Astrocyte (in vitro differentiated cells and primary cell): ENCODE measurements at regions not wholly inside any gene's neighbourhood (a gene's known extent, or its start where the extent isn't known, plus 50 kb on each side); places are given as distances from the start of the nearest gene placed in this dataset.

ENCODE experiments used
- DNase-seq: peaks from one replicate; pipeline ENCODE4 v3.0.0-alpha.2; 2010; ENCODE audit warnings: low read depth
- FAIRE-seq: peaks from 2 replicates; lab custom pipeline; 2011; peaks lifted over from hg19 to GRCh38; lab: Jason Lieb, UNC
- H2AFZ ChIP-seq: 2 replicates; pipeline ENCODE4 v1.6.0; 2012; ENCODE audit warnings: low read depth, low read length, inconsistent platforms
- H3K27ac ChIP-seq: 2 replicates; pipeline ENCODE4 v1.5.1; 2011; ENCODE audit warnings: low read depth, low read length, inconsistent platforms
- H3K27me3 ChIP-seq: 2 replicates; pipeline ENCODE4 v1.6.0; 2011; ENCODE audit warnings: low read length, inconsistent platforms; ENCODE audit not compliant: insufficient read depth
- H3K36me3 ChIP-seq: 2 replicates; pipeline ENCODE4 v1.5.1; 2011; ENCODE audit warnings: low read length, inconsistent platforms; ENCODE audit not compliant: insufficient read depth
- H3K4me1 ChIP-seq: 2 replicates; pipeline ENCODE4 v1.5.1; 2011; ENCODE audit warnings: low read length, inconsistent platforms; ENCODE audit not compliant: insufficient read depth
- H3K4me2 ChIP-seq: 2 replicates; pipeline ENCODE4 v1.6.0; 2012; ENCODE audit warnings: low read length, inconsistent platforms
- H3K4me3 ChIP-seq: 2 replicates; pipeline ENCODE4 v1.5.1; 2011; ENCODE audit warnings: low read depth, mild to moderate bottlenecking, low read length, inconsistent platforms; ENCODE audit not compliant: insufficient read depth
- H3K79me2 ChIP-seq: 2 replicates; pipeline ENCODE4 v1.6.0; 2012; ENCODE audit warnings: mild to moderate bottlenecking, low read length, inconsistent platforms; ENCODE audit not compliant: insufficient read depth
- H3K9ac ChIP-seq: 2 replicates; pipeline ENCODE4 v1.6.0; 2012; ENCODE audit warnings: mild to moderate bottlenecking, low read length, inconsistent platforms
- H3K9me3 ChIP-seq: 2 replicates; pipeline ENCODE4 v1.5.1; 2012; ENCODE audit warnings: low read depth, mild to moderate bottlenecking, low read length, inconsistent platforms; ENCODE audit not compliant: insufficient read depth
- H4K20me1 ChIP-seq: 2 replicates; pipeline ENCODE4 v1.6.0; 2012; ENCODE audit warnings: low read length, inconsistent platforms; ENCODE audit not compliant: insufficient read depth
- H3K27ac Mint-ChIP-seq: one replicate; pipeline ENCODE4 v1.8.0; 2021; ENCODE audit warnings: mild to moderate bottlenecking, mixed read lengths; ENCODE audit not compliant: unreplicated experiment
- H3K27me3 Mint-ChIP-seq: one replicate; pipeline ENCODE4 v1.8.0; 2021; ENCODE audit warnings: low read depth, mixed read lengths; ENCODE audit not compliant: unreplicated experiment
- H3K36me3 Mint-ChIP-seq: one replicate; pipeline ENCODE4 v1.8.0; 2021; ENCODE audit warnings: low read depth, mixed read lengths; ENCODE audit not compliant: unreplicated experiment
- H3K4me1 Mint-ChIP-seq: one replicate; pipeline ENCODE4 v1.8.0; 2021; ENCODE audit warnings: low read depth, mixed read lengths; ENCODE audit not compliant: unreplicated experiment
- H3K4me3 Mint-ChIP-seq: one replicate; pipeline ENCODE4 v1.8.0; 2021; ENCODE audit warnings: mild to moderate bottlenecking, moderate library complexity, mixed read lengths; ENCODE audit not compliant: unreplicated experiment
- H3K9me3 Mint-ChIP-seq: one replicate; pipeline ENCODE4 v1.8.0; 2021; ENCODE audit warnings: mild to moderate bottlenecking, mixed read lengths; ENCODE audit not compliant: unreplicated experiment
- EZH2 ChIP-seq: IDR thresholded peaks from 2 replicates; pipeline ENCODE4 v1.6.1; 2012; ENCODE audit warnings: mild to moderate bottlenecking, low read length, inconsistent platforms; ENCODE audit not compliant: insufficient read depth
- TF ChIP-seq, protein P1 (sequence below): IDR thresholded peaks from 2 replicates; pipeline ENCODE4 v1.5.1; 2011; ENCODE audit warnings: low read depth, mild to moderate bottlenecking, inconsistent platforms, low read length, moderate library complexity; ENCODE audit not compliant: insufficient read depth

- Mint-ChIP-seq H3K9me3 (no peaks in the 10 kb centered on the region), H3K27me3 (no peaks in the 10 kb centered on the region), H3K36me3 (no peaks in the 10 kb centered on the region), H3K4me3 (no peak overlapping the region), H3K27ac (no peak overlapping the region), H3K4me1 (no peaks in the 10 kb centered on the region)
- no peak overlapping the region for H3K4me2 ChIP-seq
- DNase-seq (no peak), FAIRE-seq (no peak)
- no peaks in the 10 kb centered on the region for H3K4me1 ChIP-seq
- no peak for TF ChIP-seq EZH2
- TF ChIP-seq, protein P1, sequence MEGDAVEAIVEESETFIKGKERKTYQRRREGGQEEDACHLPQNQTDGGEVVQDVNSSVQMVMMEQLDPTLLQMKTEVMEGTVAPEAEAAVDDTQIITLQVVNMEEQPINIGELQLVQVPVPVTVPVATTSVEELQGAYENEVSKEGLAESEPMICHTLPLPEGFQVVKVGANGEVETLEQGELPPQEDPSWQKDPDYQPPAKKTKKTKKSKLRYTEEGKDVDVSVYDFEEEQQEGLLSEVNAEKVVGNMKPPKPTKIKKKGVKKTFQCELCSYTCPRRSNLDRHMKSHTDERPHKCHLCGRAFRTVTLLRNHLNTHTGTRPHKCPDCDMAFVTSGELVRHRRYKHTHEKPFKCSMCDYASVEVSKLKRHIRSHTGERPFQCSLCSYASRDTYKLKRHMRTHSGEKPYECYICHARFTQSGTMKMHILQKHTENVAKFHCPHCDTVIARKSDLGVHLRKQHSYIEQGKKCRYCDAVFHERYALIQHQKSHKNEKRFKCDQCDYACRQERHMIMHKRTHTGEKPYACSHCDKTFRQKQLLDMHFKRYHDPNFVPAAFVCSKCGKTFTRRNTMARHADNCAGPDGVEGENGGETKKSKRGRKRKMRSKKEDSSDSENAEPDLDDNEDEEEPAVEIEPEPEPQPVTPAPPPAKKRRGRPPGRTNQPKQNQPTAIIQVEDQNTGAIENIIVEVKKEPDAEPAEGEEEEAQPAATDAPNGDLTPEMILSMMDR: no peak
- no peaks in the 10 kb centered on the region for H3K9me3 ChIP-seq
- no peak overlapping the region for H3K27ac ChIP-seq
- H3K9ac ChIP-seq: no peak overlapping the region
- no peaks in the 10 kb centered on the region for H3K27me3 ChIP-seq
- no peaks in the 10 kb centered on the region for H3K79me2 ChIP-seq
- H3K4me3 ChIP-seq: no peak overlapping the region
- H2AFZ ChIP-seq: no peak overlapping the region
- no peaks in the 10 kb centered on the region for H3K36me3 ChIP-seq
- no peaks in the 10 kb centered on the region for H4K20me1 ChIP-seq
Observed at GRCh38 chrX:55818673-55819375, 101.3 kb downstream of the RRAGB start.

DNA sequence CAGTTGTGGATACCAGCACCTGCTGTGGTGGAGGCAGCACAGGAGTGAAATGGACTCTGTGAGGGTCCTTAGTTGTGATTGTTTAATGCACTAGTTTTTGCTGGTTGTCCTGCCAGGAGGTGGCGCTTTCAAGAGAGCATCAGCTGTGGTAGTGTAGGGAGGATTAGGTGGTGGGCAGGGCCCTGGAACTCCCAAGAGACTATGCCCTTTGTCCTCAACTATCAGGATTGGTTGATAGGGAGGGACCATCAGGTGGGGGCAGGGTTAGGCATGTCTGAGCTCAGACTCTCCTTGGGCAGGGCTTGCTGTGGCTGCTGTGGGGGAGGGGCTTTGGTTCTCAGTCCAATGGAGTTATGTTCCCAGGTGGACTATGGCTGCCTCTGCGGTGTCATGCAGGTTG is 121.9 kb downstream of the RRAGB start:
- Mint-ChIP-seq H3K4me1 (no peaks in the 10 kb centered on the region), H3K27ac (no peak overlapping the region), H3K4me3 (no peak overlapping the region), H3K36me3 (no peaks in the 10 kb centered on the region), H3K27me3 (no peaks in the 10 kb centered on the region), H3K9me3 (no peaks in the 10 kb centered on the region)
- no peak overlapping the region for H3K27ac ChIP-seq
- DNase-seq (no peak), FAIRE-seq (no peak)
- no peaks in the 10 kb centered on the region for H3K36me3 ChIP-seq
- no peaks in the 10 kb centered on the region for H3K9me3 ChIP-seq
- H3K4me3 ChIP-seq: no peak overlapping the region
- TF ChIP-seq EZH2: no peak
- TF ChIP-seq, protein P1: no peak
- no peaks in the 10 kb centered on the region for H3K79me2 ChIP-seq
- no peaks in the 10 kb centered on the region for H3K4me1 ChIP-seq
- no peaks in the 10 kb centered on the region for H3K27me3 ChIP-seq
- no peaks in the 10 kb centered on the region for H4K20me1 ChIP-seq
- H3K9ac ChIP-seq: no peak overlapping the region
- no peak overlapping the region for H2AFZ ChIP-seq
- no peak overlapping the region for H3K4me2 ChIP-seq
